HCT116 (cell line): ENCODE measurements at regions not wholly inside any gene's neighbourhood (a gene's known extent, or its start where the extent isn't known, plus 50 kb on each side); places are given as distances from the start of the nearest gene placed in this dataset.

Experiments used
- ATAC-seq: fragments of 200-7000 bp; cut with Tn5 transposase; 2 replicates; pipeline ENCODE4 v1.9.1; 2020; ENCODE audit warnings: mild to moderate bottlenecking, moderate library complexity
- BruUV-seq: library from RNA; stranded (reverse); fragments of 400-500 nt; replicated peaks from 2 replicates; lab custom pipeline; 2021; lab: Mats Ljungman, UMichigan
- CTCF ChIA-PET: fragments of 300-600 bp; sonication (Branson Sonifier 250); formaldehyde crosslinking; loops from one replicate; lab custom pipeline; 2021; ENCODE audit warnings: antibody characterized with exemption; lab: Charles Lee
- POLR2A ChIA-PET: fragments of 300-600, 350-600 bp; sonication (Branson Sonifier 250); formaldehyde crosslinking; loops from one replicate; lab custom pipeline; 2021; ENCODE audit warnings: antibody characterized with exemption; lab: Charles Lee
- RAD21 ChIA-PET, 2 experiments: fragments of 300-600 bp; sonication (Branson Sonifier 250); formaldehyde crosslinking; loops; one replicate each; lab custom pipeline; 2023; ENCODE audit warnings: low total read pairs in 2 of 2; ENCODE audit not compliant: uncharacterized antibody in 2 of 2, unreplicated experiment in 2 of 2, low non-redundant PET in 1 of 2; lab: Charles Lee
- DNase-seq: peaks from one replicate; pipeline ENCODE4 v3.0.0-alpha.2; 2010; ENCODE audit warnings: low read depth, low spot score
- H2AFZ ChIP-seq: fragments of 200-600 bp; shearing (Covaris generic), sonication (generic); 2 replicates; pipeline ENCODE4 v1.6.1; 2017; ENCODE audit warnings: low read depth, mixed run types, mixed read lengths, antibody characterized with exemption, low read length; ENCODE audit not compliant: poor library complexity, severe bottlenecking
- H3K27ac ChIP-seq: 2 replicates; pipeline ENCODE4 v1.5.1; 2012; ENCODE audit warnings: low read depth, low read length
- H3K27me3 ChIP-seq: fragments of 200-600 bp; sonication (generic); 2 replicates; pipeline ENCODE4 v1.6.1; 2016; ENCODE audit warnings: mixed run types, low read length, mixed read lengths; ENCODE audit not compliant: insufficient read depth
- H3K36me3 ChIP-seq, 2 experiments: fragments of 200-500 bp in 1 of 2; fragments of 200-600 bp in 1 of 2; sonication (Bioruptor generic) in 1 of 2; sonication (generic) in 1 of 2; 2 replicates each; pipeline versions ENCODE4 v1.5.1 to v1.6.1; 2014 to 2016; ENCODE audit warnings: low read length in 2 of 2, inconsistent platforms in 1 of 2, mixed read lengths in 1 of 2, mixed run types in 1 of 2; ENCODE audit not compliant: insufficient read depth in 2 of 2, control insufficient read depth in 1 of 2
- H3K4me1 ChIP-seq, 2 experiments: fragments of 200-600 bp in 1 of 2; sonication (generic) in 1 of 2; 2 replicates each; pipeline versions ENCODE4 v1.5.1 to v1.6.1; 2012 to 2017; ENCODE audit warnings: low read length in 2 of 2, inconsistent platforms in 1 of 2, mild to moderate bottlenecking in 1 of 2, mixed read lengths in 1 of 2, mixed run types in 1 of 2, moderate library complexity in 1 of 2; ENCODE audit not compliant: insufficient read depth in 2 of 2, control insufficient read depth in 1 of 2
- H3K4me2 ChIP-seq: fragments of 200-600 bp; sonication (generic); 2 replicates; pipeline ENCODE4 v1.6.1; 2017; ENCODE audit warnings: mixed run types, low read length, mixed read lengths
- H3K4me3 ChIP-seq, 2 experiments: fragments of 200-600 bp in 1 of 2; sonication (generic) in 1 of 2; replicated peaks in 1 of 2; 2 replicates each; pipeline ENCODE4 v1.5.1; 2011 to 2016; ENCODE audit warnings: low read length in 2 of 2, control low read depth in 1 of 2, low read depth in 1 of 2, mild to moderate bottlenecking in 1 of 2, mixed read lengths in 1 of 2, mixed run types in 1 of 2
- H3K79me2 ChIP-seq: fragments of 200-600 bp; sonication (generic); 2 replicates; pipeline ENCODE4 v1.6.1; 2017; ENCODE audit warnings: mild to moderate bottlenecking, mixed run types, low read length, moderate library complexity, mixed read lengths; ENCODE audit not compliant: insufficient read depth
- H3K9ac ChIP-seq: fragments of 200-600 bp; sonication (generic); 2 replicates; pipeline ENCODE4 v1.6.1; 2016; ENCODE audit warnings: low read length, mixed read lengths
- H3K9me2 ChIP-seq: fragments of 200-600 bp; sonication (generic), shearing (Covaris generic); 2 replicates; pipeline ENCODE4 v1.6.1; 2017; ENCODE audit warnings: mixed run types, mild to moderate bottlenecking, moderate library complexity; ENCODE audit not compliant: insufficient read depth
- H3K9me3 ChIP-seq, 2 experiments: fragments of 200-500 bp in 1 of 2; fragments of 200-600 bp in 1 of 2; sonication (Bioruptor generic) in 1 of 2; sonication (generic) in 1 of 2; 2 replicates each; pipeline ENCODE4 v1.6.1; 2014 to 2017; ENCODE audit warnings: low read length in 2 of 2, mixed read lengths in 2 of 2, inconsistent platforms in 1 of 2, low read depth in 1 of 2, mild to moderate bottlenecking in 1 of 2, mixed run types in 1 of 2, moderate library complexity in 1 of 2; ENCODE audit not compliant: control insufficient read depth in 1 of 2, insufficient read depth in 1 of 2
- H4K20me1 ChIP-seq: fragments of 200-600 bp; sonication (generic), shearing (Covaris generic); 2 replicates; pipeline ENCODE4 v1.6.1; 2017; ENCODE audit warnings: mixed run types, mild to moderate bottlenecking, moderate library complexity; ENCODE audit not compliant: insufficient read depth
- CBX3 ChIP-seq: IDR thresholded peaks from 2 replicates; pipeline ENCODE4 v1.6.1; 2012; ENCODE audit warnings: low read depth
- ELF1 ChIP-seq: IDR thresholded peaks from 2 replicates; pipeline ENCODE4 v1.6.1; 2012; ENCODE audit warnings: low read depth, borderline replicate concordance
- SIN3A ChIP-seq: IDR thresholded peaks from 2 replicates; pipeline ENCODE4 v1.6.1; 2012; ENCODE audit warnings: low read depth
- ZFX ChIP-seq: fragments of 450-650 bp; IDR thresholded peaks from 2 replicates; pipeline ENCODE4 v1.6.1; 2017
- intact Hi-C: fragments of 100-400 bp; cut with micrococcal nuclease; formaldehyde crosslinking; loops from 2 replicates; pipeline ENCODE4 v1.10.0; 2022
- TF ChIP-seq, protein P1 (sequence below): IDR thresholded peaks from 2 replicates; pipeline ENCODE4 v1.6.1; 2012

DNA sequence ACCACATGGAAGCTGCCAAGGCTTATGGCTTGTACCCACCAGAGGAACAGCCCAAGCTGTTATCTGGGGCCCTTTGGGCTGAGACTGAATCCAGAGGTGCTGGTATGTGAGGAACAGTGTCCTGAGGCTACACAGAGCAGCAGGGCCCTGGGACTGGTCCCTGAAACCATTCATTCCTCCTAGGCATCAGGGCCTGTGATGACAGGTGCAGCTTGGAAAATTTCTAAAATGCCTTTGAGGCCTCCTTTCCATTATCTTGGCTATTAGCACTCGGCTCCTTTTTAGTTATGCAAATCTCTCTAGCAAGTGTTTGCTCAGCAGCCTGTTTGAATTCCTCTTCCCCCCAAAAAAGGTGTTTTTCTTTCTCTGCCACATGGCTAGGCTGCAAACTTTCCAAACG is 1151.7 kb upstream of the LRRN3 start:
- intact Hi-C loops, result no loop called here
- Histone ChIP-seq H3K9me2 (no peaks in the 10 kb centered on the region), H4K20me1 (no peaks in the 10 kb centered on the region), H3K4me2 (no peak overlapping the region), H3K9me3 (no peaks in the 10 kb centered on the region), H3K9ac (no peak overlapping the region), H3K27me3 (no peaks in the 10 kb centered on the region), H3K4me1 (no peaks in the 10 kb centered on the region), H3K36me3 (no peaks in the 10 kb centered on the region), H3K79me2 (no peaks in the 10 kb centered on the region), H2AFZ (no peak overlapping the region), H3K27ac (no peak overlapping the region), H3K4me3 (no peak overlapping the region)
- TF ChIP-seq SIN3A, result no peak
- TF ChIP-seq ELF1, result no peak
- ATAC-seq, result no peak
- CTCF ChIA-PET, result no interaction called here
- no TSS peak for BruUV-seq
- POLR2A ChIA-PET, result no interaction called here
- no peak for DNase-seq
- RAD21 ChIA-PET, result no interaction called here

DNA sequence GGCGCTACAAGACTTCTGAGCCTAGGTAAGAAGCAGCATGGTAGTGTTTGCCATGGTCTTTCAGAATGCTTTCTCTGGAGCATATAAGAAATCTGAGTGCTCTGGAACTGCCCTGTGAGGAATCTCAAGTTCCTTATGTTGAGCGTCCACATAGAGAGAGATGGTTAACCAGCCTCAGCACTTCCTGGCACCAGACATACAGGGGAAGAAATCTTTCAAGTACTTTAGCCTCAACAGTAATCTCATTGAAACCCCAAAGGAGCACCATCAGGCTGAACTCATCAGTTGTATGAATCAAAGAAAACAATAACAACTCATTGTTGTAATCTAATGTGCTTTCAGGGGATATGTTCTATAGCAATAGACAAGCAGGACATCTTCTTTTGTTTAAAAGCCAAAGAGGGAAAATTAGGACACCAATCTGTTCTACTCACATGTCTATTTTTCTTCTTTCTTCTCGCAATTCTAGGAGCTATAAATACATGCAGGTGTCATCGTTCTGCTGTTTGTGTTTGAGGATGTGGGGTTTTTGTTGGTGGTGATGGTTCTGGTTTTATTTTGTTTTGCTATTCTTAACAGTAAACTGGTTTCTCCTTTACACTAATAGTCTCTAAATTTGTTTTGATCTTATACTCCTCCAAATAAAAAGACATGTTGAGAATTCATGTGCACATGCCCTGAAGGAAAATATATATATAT is 1145.0 kb upstream of the LRRN3 start:
- no peaks in the 10 kb centered on the region for H3K79me2 ChIP-seq
- H3K27ac ChIP-seq, result no peak overlapping the region
- DNase-seq, result no peak
- no peaks in the 10 kb centered on the region for H3K9me3 ChIP-seq
- no peaks in the 10 kb centered on the region for H4K20me1 ChIP-seq
- TF ChIP-seq ZFX (no peak), CBX3 (no peak)
- TF ChIP-seq, protein P1, sequence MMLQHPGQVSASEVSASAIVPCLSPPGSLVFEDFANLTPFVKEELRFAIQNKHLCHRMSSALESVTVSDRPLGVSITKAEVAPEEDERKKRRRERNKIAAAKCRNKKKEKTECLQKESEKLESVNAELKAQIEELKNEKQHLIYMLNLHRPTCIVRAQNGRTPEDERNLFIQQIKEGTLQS, result no peak
- intact Hi-C loops, result no loop called here
- BruUV-seq, result no TSS peak
- no peak overlapping the region for H3K4me3 ChIP-seq
- H2AFZ ChIP-seq, result no peak overlapping the region
- H3K27me3 ChIP-seq, result no peaks in the 10 kb centered on the region
- H3K4me1 ChIP-seq, result no peaks in the 10 kb centered on the region
- ChIA-PET CTCF (no interaction called here), RAD21 (no interaction called here), POLR2A (no interaction called here)
- H3K36me3 ChIP-seq, result no peaks in the 10 kb centered on the region
- no peak overlapping the region for H3K9ac ChIP-seq
- no peaks in the 10 kb centered on the region for H3K9me2 ChIP-seq
- no peak overlapping the region for H3K4me2 ChIP-seq
- ATAC-seq, result no peak
